ENCODE measurements at regions not wholly inside any gene's neighbourhood (a gene's known extent, or its start where the extent isn't known, plus 50 kb on each side); places are given as distances from the start of the nearest gene placed in this dataset.

DNA sequence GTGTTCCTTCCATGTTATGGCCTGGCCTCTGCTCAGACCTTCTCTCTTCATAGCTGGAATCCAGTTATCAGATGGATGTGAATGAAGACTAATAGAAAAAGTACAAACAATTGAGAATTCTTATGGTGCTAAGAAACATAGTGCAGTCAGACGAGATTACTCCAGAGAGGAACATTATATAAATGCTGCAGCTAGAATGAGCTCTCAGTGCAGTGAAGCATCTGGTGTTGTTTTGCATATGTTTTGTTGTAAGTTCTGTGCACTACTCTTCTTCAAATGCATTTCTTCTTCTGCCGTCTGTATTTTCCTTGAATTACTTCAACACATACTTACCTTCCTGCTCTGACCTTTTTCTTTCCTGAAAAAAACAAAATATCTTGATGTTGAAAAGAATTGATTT, 602.4 kb upstream of the CDH18 start:
- no peak for DNase-seq (ENCODE audit: low read depth, low spot score)
- no peak for TF ChIP-seq CTCF (IDR thresholded peaks at IDR 0.05; ENCODE audit: low read depth, low read length)
- H3K4me3 ChIP-seq (ENCODE audit: low read depth, low read length) = no peak overlapping the region
- in situ Hi-C loops (cut with HindIII; ENCODE audit: low sequenced_read_pairs) = no loop called here

GRCh38 chr5:20575571-20575970, 587.6 kb upstream of the CDH18 start:
- no peak overlapping the region for H3K4me3 ChIP-seq (ENCODE audit: low read depth, low read length)
- DNase-seq (ENCODE audit: low read depth, low spot score) = no peak
- in situ Hi-C loops (cut with HindIII; ENCODE audit: low sequenced_read_pairs) = no loop called here
- no peak for TF ChIP-seq CTCF (IDR thresholded peaks at IDR 0.05; ENCODE audit: low read depth, low read length)

DNA sequence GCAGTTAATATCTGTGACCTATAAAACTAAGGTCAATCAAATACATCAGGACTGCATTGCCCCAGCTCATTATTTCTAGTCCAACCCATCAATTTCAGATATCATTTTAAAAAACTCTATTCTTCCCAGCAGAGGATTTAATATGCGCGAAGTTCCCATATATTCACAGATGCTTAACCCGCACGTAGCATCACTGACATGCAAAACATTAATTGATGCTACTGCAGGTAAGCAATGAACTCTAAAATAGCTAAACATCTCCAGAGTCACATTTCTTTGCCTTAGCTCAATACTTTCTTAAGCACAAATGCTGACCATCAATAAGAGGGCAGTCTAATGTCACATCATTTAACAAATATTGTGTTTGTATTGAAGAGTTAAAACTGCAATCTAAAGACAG, 586.6 kb upstream of the CDH18 start:
- DNase-seq (ENCODE audit: low read depth, low spot score) = no peak
- no peak for TF ChIP-seq CTCF (IDR thresholded peaks at IDR 0.05; ENCODE audit: low read depth, low read length)
- H3K4me3 ChIP-seq (ENCODE audit: low read depth, low read length) = no peak overlapping the region
- in situ Hi-C loops (cut with HindIII; ENCODE audit: low sequenced_read_pairs) = no loop called here

GRCh38 chr5:20572614-20573013, 584.6 kb upstream of the CDH18 start:
- peak; percentile 17 for TF ChIP-seq CTCF (IDR thresholded peaks at IDR 0.05; ENCODE audit: low read depth, low read length)
- no peak overlapping the region for H3K4me3 ChIP-seq (ENCODE audit: low read depth, low read length)
- in situ Hi-C loops (cut with HindIII; ENCODE audit: low sequenced_read_pairs) = no loop called here
- DNase-seq (ENCODE audit: low read depth, low spot score) = peak; percentile 83

- TF ChIP-seq CTCF (IDR thresholded peaks at IDR 0.05; ENCODE audit: low read depth, low read length) = no peak
- no peak overlapping the region for H3K4me3 ChIP-seq (ENCODE audit: low read depth, low read length)
- in situ Hi-C loops (cut with HindIII; ENCODE audit: low sequenced_read_pairs) = no loop called here
- DNase-seq (ENCODE audit: low read depth, low spot score) = no peak
These were observed 582.5 kb upstream of the CDH18 start for GRCh38 chr5:20570486-20570885.

GRCh38 chr5:20562544-20562943, 574.5 kb upstream of the CDH18 start:
- TF ChIP-seq CTCF (IDR thresholded peaks at IDR 0.05; ENCODE audit: low read depth, low read length) = no peak
- in situ Hi-C loops (cut with HindIII; ENCODE audit: low sequenced_read_pairs) = no loop called here
- H3K4me3 ChIP-seq (ENCODE audit: low read depth, low read length) = no peak overlapping the region
- DNase-seq (ENCODE audit: low read depth, low spot score) = no peak

DNA sequence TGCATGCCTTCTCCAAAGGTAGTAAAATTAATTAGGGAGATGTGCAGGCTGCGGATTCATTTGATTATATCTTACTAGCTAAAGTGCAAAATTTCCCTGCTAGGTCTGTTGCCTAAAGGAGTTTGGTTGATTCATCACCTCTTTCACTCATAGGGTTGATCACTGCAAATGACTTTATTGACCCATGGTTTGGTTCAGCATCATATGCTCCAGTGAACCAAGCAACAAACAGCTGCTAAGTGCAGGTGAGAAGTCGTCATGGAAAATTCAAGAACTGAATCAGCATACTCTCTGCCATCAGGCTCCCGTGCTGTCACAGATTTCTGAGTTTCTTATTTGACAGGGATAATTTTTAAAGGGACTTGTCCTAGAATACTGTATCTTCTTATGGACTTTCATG, 571.8 kb upstream of the CDH18 start:
- in situ Hi-C loops (cut with HindIII; ENCODE audit: low sequenced_read_pairs) = no loop called here

More for the DNA sequence above, 571.8 kb upstream of the CDH18 start:
- H3K4me3 ChIP-seq (ENCODE audit: low read depth, low read length) = no peak overlapping the region
- TF ChIP-seq CTCF (IDR thresholded peaks at IDR 0.05; ENCODE audit: low read depth, low read length) = no peak
- no peak for DNase-seq (ENCODE audit: low read depth, low spot score)
